Natural killer cell treated with Interleukin-12 subunit alpha and Interleukin-12 subunit beta and Interleukin-15 and Interleukin-18, amount 100 ng/mL, for 72 hours (primary cell): ENCODE measurements at regions not wholly inside any gene's neighbourhood (a gene's known extent, or its start where the extent isn't known, plus 50 kb on each side); places are given as distances from the start of the nearest gene placed in this dataset.
"Not testable (repeated sequence)": the region's sequence is repeated elsewhere in the genome, so short reads cannot be mapped to it uniquely, and the experiment has no call there.

Experiments
- ATAC-seq, 2 donors: fragments of 150-1000 bp; cut with Tn5 transposase in 1 of 2; sonication (Bioruptor Pico), chemical (Tn5 transposase) in 1 of 2; 2 replicates each; pipeline ENCODE4 v1.10.0; 2021
- DNase-seq: peaks from one replicate; pipeline ENCODE4 v3.0.0; 2022; ENCODE audit warnings: low spot score
- H3K27ac Mint-ChIP-seq, 2 donors: 1 replicate in 1 of 2; 2 replicates in 1 of 2; pipeline ENCODE4 v1.8.0; 2022; ENCODE audit warnings: mixed read lengths in 2 of 2, mild to moderate bottlenecking in 1 of 2, moderate library complexity in 1 of 2
- H3K27me3 Mint-ChIP-seq, 2 donors: 1 replicate in 1 of 2; 2 replicates in 1 of 2; pipeline ENCODE4 v1.8.0; 2022; ENCODE audit warnings: mixed read lengths in 2 of 2
- H3K36me3 Mint-ChIP-seq: one replicate; pipeline ENCODE4 v1.8.0; 2022; ENCODE audit warnings: mixed read lengths
- H3K4me1 Mint-ChIP-seq, 2 donors: 1 replicate in 1 of 2; 2 replicates in 1 of 2; pipeline ENCODE4 v1.8.0; 2022; ENCODE audit warnings: low read depth in 2 of 2, mixed read lengths in 2 of 2, mild to moderate bottlenecking in 1 of 2
- H3K4me3 Mint-ChIP-seq: one replicate; pipeline ENCODE4 v1.8.0; 2022; ENCODE audit warnings: mixed read lengths
- H3K9me3 Mint-ChIP-seq: 2 replicates; pipeline ENCODE4 v1.8.0; 2022; ENCODE audit warnings: mixed read lengths

DNA sequence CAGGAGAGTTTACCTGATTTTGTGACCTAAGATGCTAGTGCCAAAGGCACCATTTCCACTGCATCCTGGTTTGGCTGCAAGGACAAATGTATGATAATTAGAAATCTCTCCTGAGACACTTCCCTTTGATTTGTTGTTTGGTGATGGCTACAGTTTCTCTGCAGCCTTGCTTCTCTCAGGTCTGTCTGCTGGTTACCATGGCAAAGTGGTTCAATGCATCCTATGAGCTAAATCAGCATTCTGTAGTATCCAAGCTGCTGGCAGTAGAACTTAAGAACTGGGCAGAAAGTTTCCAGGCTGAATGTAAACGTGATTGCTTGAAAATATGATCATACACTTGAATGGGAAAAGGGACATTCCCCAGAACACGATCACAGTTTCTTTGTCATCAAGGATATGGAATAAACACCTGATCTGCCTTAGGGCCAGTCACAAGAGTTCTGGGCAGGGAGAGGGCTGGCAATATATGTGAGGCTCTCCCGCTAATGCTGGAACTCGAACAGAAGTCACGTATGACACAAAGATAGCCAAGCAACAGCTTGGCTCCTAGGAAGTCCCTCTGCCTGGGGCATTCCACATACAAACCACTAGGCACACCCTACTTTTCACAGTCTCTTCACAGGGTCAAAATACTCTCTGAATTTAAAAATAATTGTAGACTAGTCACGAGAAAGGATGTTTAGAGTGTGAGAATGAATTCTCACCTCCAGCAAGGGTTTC, 138.1 kb upstream of the GRAMD2B start:
- Mint-ChIP-seq H3K27me3 (no peaks in the 10 kb centered on the region), H3K27ac (no peak overlapping the region), H3K4me3 (no peak overlapping the region), H3K36me3 (no peaks in the 10 kb centered on the region), H3K9me3 (no peaks in the 10 kb centered on the region), H3K4me1 (no peaks in the 10 kb centered on the region)
- ATAC-seq, result no peak
- DNase-seq, result no peak

DNA sequence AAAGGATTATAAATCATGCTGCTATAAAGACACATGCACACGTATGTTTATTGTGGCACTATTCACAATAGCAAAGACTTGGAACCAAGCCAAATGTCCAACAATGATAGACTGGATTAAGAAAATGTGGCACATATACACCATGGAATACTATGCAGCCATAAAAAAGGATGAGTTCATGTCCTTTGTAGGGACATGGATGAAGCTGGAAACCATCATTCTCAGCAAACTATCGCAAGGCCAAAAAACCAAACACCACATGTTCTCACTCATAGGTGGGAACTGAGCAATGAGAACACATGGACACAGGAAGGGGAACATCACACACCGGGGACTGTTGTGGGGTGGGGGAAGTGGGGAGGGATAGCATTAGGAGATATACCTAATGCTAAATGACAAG, 127.1 kb upstream of the GRAMD2B start:
- not testable (repeated sequence) for H3K27ac Mint-ChIP-seq, H3K9me3 Mint-ChIP-seq, H3K36me3 Mint-ChIP-seq, ATAC-seq, H3K4me1 Mint-ChIP-seq, DNase-seq, H3K4me3 Mint-ChIP-seq
- H3K27me3 Mint-ChIP-seq, result peaks cover 0 to 11% of the 10 kb centered on the region in 2 donors

DNA sequence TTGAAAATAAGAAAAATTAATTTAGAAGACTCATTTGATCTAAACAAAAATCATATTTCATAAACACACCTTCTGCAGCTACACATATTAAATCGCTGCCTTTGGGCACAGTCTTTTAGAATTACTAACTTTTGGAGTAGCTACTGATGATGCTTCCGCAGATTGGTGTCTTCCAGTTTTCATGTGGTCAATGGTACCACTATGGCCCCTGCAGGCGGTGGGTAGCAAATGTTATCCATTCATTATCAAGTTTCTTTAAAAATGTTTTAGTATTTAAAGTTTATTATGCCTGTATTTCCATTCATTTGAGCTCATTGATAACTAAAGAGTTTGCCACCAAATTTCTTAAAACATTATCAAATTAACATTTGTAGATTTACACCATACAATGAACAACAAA, 122.9 kb upstream of the GRAMD2B start:
- Mint-ChIP-seq H3K9me3 (no peaks in the 10 kb centered on the region), H3K27ac (no peak overlapping the region), H3K27me3 (no peaks in the 10 kb centered on the region), H3K4me1 (no peaks in the 10 kb centered on the region), H3K36me3 (no peaks in the 10 kb centered on the region), H3K4me3 (no peak overlapping the region)
- ATAC-seq (no peak), DNase-seq (no peak)

DNA sequence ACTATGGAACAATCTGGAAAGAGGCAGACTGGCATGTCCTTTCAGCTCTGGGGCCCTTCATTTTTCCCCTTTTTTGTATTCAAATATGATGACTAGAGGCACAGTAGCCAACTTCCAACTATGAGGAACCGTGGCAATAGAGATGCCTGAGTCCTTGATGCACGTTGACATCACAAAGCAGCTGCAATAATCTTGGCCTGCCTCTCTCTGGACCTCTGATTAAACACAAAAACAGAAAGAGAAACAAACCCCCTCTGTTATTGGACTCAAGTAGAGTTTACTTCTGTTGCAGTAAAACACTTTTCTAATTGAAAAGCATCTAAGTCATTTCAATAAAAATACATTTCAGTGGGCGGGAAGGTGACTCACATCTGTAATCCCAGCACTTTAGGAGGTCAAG, 122.2 kb upstream of the GRAMD2B start:
- Mint-ChIP-seq H3K4me1 (no peaks in the 10 kb centered on the region), H3K9me3 (peaks cover 3% of the 10 kb centered on the region), H3K27ac (no peak overlapping the region), H3K36me3 (no peaks in the 10 kb centered on the region), H3K27me3 (peaks cover 2% of the 10 kb centered on the region in 2 donors), H3K4me3 (no peak overlapping the region)
- no peak for DNase-seq
- ATAC-seq, result no peak

DNA sequence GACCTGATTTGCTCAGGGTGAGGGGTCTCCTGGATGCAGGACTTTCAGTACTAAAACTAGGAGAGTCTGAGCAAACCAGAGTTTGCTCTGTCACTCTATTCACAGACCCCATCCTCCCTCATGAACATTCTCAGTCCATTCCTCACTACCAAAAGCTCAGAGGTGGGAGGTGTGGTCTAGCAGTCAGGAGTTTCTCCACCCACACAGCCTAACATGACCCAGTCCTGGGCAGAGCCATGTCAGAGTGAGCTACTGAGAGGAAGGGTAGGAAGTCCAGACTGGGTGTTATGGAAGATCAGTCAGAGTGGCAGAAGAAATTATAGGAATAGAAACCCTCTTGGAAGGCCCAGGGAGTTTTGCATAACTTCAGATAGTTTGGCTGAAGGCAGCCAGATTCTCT, 113.3 kb upstream of the GRAMD2B start:
- ATAC-seq (peak in 1 of 2 donors; percentile 60), DNase-seq (no peak)
- Mint-ChIP-seq H3K36me3 (no peaks in the 10 kb centered on the region), H3K9me3 (peaks cover 10% of the 10 kb centered on the region), H3K27ac (no peak overlapping the region), H3K4me1 (no peaks in the 10 kb centered on the region), H3K27me3 (peaks cover 2 to 15% of the 10 kb centered on the region in 2 donors), H3K4me3 (no peak overlapping the region)

DNA sequence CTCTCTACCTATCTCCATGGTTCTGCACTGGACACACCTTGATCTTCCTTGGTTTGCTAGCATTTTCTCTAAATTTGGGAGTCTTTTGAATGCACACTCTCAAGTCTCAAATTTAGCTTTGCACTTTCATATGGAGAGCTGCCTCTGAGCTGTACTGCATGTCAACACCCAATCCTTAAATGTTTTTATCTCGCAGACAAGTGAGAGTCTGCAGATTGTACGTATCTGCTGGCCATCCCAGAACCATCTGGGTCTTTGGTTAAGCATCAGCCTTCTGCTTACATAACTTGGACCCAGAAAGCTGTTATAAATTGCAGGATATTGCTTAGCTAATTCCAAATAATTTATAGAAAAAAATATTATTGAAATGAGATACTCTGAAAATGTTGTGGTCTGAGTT, 111.4 kb upstream of the GRAMD2B start:
- no peak overlapping the region for H3K4me3 Mint-ChIP-seq
- peaks cover under 1% of the 10 kb centered on the region for H3K9me3 Mint-ChIP-seq
- ATAC-seq, result no peak
- H3K27me3 Mint-ChIP-seq, result peaks cover 0 to 11% of the 10 kb centered on the region in 2 donors
- no peak overlapping the region for H3K27ac Mint-ChIP-seq
- H3K4me1 Mint-ChIP-seq, result no peaks in the 10 kb centered on the region
- no peaks in the 10 kb centered on the region for H3K36me3 Mint-ChIP-seq
- DNase-seq, result no peak

DNA sequence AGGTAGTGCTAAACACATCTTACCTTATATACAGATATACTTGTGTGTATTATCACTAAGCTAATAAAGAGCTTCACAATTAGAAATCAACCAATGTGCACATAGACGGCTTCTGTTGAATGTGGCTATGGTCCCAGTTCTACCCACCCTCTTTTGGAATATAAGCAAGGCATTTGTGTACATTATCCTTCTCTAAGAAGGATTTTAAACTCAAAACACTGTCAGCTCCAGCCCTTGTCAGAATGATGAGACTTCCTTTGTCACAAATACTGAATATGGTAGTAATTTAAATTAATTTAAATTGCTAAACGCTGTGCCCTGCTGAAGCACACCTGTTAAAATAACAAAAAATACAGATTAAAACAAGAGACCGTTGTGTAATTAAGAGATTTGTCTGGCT, 107.9 kb upstream of the GRAMD2B start:
- DNase-seq (no peak), ATAC-seq (no peak)
- H3K36me3 Mint-ChIP-seq, result no peaks in the 10 kb centered on the region
- no peak overlapping the region for H3K4me3 Mint-ChIP-seq
- H3K9me3 Mint-ChIP-seq, result no peaks in the 10 kb centered on the region
- H3K27me3 Mint-ChIP-seq, result peaks cover 2 to 13% of the 10 kb centered on the region in 2 donors
- H3K4me1 Mint-ChIP-seq, result no peaks in the 10 kb centered on the region
- H3K27ac Mint-ChIP-seq, result no peak overlapping the region

DNA sequence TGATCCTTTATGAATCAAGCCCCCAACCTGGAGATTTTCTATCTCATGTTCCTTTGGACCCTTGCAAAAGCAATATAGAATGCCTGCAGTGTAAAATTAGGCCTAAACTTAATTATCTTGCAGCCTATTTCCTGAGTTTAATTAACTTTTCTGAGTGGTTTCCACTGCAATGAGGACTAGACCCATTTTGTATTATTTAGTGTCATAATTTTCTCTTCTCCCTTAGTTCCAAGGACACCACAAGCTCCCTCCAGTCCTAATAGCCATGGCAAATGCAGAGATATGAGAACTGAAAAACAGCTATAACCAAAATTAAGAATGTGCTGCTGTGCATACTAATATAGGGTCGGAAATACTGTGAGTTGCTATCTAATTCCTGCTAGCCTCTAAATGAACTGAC, 90.9 kb upstream of the GRAMD2B start:
- DNase-seq (no peak), ATAC-seq (no peak)
- Mint-ChIP-seq H3K9me3 (no peaks in the 10 kb centered on the region), H3K27me3 (peaks cover 21 to 22% of the 10 kb centered on the region in 2 donors), H3K4me1 (no peaks in the 10 kb centered on the region), H3K36me3 (no peaks in the 10 kb centered on the region), H3K27ac (no peak overlapping the region), H3K4me3 (no peak overlapping the region)

DNA sequence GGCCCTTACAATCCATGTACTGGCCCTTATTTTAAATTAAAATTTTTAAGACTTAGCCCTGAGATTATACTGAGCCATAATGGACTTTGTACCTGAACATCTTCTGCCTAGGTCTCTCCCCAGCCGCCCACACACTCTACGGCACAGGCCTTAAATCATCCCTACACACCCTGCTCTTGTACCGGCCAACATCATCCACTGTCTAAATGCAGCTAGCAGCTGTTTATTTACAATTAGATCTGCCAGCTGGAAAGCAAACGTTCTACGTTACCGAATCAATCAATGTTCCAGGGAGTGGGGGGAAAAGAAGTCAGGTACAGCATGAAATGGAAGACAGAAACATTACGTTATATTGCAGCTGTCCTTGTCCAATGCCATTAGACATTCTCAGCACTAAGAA, 88.4 kb upstream of the GRAMD2B start:
- H3K36me3 Mint-ChIP-seq, result no peaks in the 10 kb centered on the region
- H3K27me3 Mint-ChIP-seq, result peaks cover 15 to 19% of the 10 kb centered on the region in 2 donors
- H3K4me3 Mint-ChIP-seq, result no peak overlapping the region
- H3K4me1 Mint-ChIP-seq, result no peaks in the 10 kb centered on the region
- DNase-seq (no peak), ATAC-seq (no peak)
- H3K27ac Mint-ChIP-seq, result no peak overlapping the region
- H3K9me3 Mint-ChIP-seq, result no peaks in the 10 kb centered on the region

DNA sequence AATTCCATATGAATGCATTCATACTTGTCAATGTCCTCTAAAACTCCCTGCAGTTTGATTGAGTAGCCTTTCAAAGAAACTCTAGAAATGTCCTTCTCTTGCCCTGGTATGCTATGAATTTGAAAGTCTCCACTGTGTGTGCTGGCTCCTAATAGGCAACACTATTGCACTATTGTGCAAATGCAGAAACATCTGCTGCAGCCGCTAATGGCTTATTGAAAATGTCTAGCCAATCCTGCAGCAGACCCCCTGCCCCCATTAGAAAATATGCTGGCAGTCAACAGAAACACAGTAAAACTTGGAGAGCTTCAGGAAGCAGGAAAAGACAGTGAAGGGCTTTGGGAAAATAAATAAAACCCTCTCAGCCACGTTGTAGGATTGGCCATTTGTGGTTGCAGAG, 87.3 kb upstream of the GRAMD2B start:
- H3K4me1 Mint-ChIP-seq, result no peaks in the 10 kb centered on the region
- H3K27ac Mint-ChIP-seq, result no peak overlapping the region
- H3K9me3 Mint-ChIP-seq, result no peaks in the 10 kb centered on the region
- ATAC-seq, result no peak
- peaks cover 13 to 14% of the 10 kb centered on the region in 2 donors for H3K27me3 Mint-ChIP-seq
- no peaks in the 10 kb centered on the region for H3K36me3 Mint-ChIP-seq
- DNase-seq, result no peak
- H3K4me3 Mint-ChIP-seq, result no peak overlapping the region

DNA sequence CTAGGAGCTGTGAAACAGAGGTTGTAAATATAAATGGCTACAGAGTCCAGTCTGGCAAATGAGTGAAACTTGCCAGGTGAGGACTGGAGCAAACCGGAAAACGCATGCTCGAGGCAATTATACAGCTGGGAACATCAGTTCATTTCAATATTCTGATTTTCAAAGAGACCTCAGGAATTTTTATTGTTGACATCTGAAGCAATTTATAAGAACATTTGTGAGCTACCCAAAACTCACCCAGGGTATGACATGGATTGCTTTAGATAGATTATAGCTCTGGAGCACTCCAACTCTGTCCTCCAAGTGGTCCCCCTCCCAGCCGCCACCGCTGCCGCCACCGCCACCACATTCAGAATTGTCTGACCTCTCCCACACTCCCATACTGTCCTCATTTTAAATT, 84.6 kb upstream of the GRAMD2B start:
- ATAC-seq, result no peak
- Mint-ChIP-seq H3K36me3 (no peaks in the 10 kb centered on the region), H3K4me3 (no peak overlapping the region)

DNA sequence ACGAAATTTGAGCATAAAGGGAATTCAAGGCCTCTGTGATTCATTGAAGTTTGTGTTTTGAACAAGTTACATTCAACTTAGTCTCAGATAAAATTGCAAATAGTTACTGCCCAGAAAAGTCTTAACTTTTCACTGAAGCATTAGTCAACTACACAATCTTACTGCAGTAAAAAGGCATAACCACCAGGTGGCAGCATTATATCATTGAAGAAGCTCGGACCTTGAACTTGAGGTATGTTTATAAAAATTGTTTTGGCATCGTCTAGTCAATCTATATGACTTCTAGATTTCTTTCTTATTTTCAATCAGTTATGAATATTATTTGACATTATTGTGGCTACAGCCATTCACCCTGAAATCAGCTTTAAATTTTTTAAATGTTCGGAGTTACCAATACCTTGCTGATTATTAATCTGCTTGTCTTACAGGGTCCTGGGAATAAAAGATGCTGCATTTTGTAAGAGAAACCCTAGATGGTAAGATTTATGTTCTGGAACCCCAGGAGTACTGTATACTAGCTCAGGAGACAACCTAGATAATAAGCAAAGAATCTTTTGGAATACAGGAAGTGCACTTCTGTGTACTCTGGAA, 83.9 kb upstream of the GRAMD2B start:
- no peak overlapping the region for H3K27ac Mint-ChIP-seq

More for the DNA sequence above, 84.6 kb upstream of the GRAMD2B start:
- no peaks in the 10 kb centered on the region for H3K4me1 Mint-ChIP-seq
- peaks cover 13 to 14% of the 10 kb centered on the region in 2 donors for H3K27me3 Mint-ChIP-seq
- H3K27ac Mint-ChIP-seq, result no peak overlapping the region
- no peak for DNase-seq
- no peaks in the 10 kb centered on the region for H3K9me3 Mint-ChIP-seq

DNA sequence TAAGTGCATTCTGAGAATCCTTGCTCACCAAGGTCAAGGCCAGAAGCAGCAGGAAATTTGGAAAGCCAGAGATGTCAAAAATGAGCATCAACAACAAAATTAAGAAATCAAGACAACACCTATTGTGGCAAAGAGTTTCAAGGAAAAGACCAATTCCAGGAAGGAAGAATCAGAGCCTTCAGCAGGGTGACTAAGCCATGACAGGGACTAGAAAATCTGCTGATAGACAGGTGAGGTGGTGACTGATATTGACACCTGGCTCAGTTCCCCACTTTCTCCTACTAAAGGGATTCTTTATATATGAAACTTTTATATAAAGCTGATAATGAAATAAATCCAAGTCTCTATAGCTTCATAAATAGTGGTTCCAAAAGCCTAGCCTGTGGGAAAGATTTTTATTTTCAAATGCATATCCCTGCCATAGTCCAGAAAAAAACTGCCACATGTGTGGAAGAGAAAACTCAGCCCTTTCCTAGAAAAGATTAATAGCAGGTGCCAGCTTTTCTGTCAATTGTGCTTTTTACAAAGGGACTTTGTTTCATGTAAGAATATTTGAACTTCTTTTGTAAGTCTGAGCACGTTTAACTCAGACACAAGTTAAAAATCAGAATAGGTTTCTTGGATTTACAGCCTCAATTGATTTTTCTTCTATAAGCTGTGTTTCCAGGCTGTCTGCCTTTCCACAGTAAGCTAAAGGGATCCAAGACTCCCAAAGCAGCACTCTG, 81.1 kb upstream of the GRAMD2B start:
- DNase-seq (no peak), ATAC-seq (no peak)
- Mint-ChIP-seq H3K4me1 (no peaks in the 10 kb centered on the region), H3K27ac (no peak overlapping the region), H3K9me3 (no peaks in the 10 kb centered on the region), H3K4me3 (no peak overlapping the region), H3K27me3 (peaks cover 24 to 26% of the 10 kb centered on the region in 2 donors), H3K36me3 (no peaks in the 10 kb centered on the region)

More for the DNA sequence above, 83.9 kb upstream of the GRAMD2B start:
- Mint-ChIP-seq H3K4me1 (no peaks in the 10 kb centered on the region), H3K36me3 (no peaks in the 10 kb centered on the region), H3K4me3 (no peak overlapping the region), H3K9me3 (no peaks in the 10 kb centered on the region), H3K27me3 (peaks cover 14 to 15% of the 10 kb centered on the region in 2 donors)
- DNase-seq (no peak), ATAC-seq (no peak)
